ENCODE measurements at regions not wholly inside any gene's neighbourhood (a gene's known extent, or its start where the extent isn't known, plus 50 kb on each side); places are given as distances from the start of the nearest gene placed in this dataset.

- no peak overlapping the region for H3K27ac ChIP-seq (ENCODE audit: low read depth, low read length, poor library complexity, severe bottlenecking)
- POLR2A ChIA-PET (ENCODE audit: low non-redundant PET): no interaction called here
- intact Hi-C loops (cut with micrococcal nuclease; ENCODE audit: unreplicated experiment): no loop called here
- peaks cover 88% of the 10 kb centered on the region for H3K27me3 ChIP-seq (replicated peaks; ENCODE audit: insufficient read depth, low read depth, low read length, poor library complexity)
- no peak overlapping the region for H3K4me3 ChIP-seq (ENCODE audit: low read depth, low read length, poor library complexity, severe bottlenecking)
- CTCF ChIA-PET: no interaction called here
- TF ChIP-seq CTCF (conservative IDR thresholded peaks at IDR 0.05; ENCODE audit: low read depth, low read length) (no peak), EZH2 (IDR thresholded peaks at IDR 0.05; ENCODE audit: borderline replicate concordance, low read depth, low read length, poor library complexity, severe bottlenecking) (no peak)
- no peak for DNase-seq (ENCODE audit: low spot score)
- H3K36me3 ChIP-seq (ENCODE audit: insufficient read depth, low read length, poor library complexity, severe bottlenecking): no peaks in the 10 kb centered on the region
- no peaks in the 10 kb centered on the region for H3K4me1 ChIP-seq (ENCODE audit: insufficient read depth, low read length, poor library complexity, severe bottlenecking)
- no TSS peak for BruUV-seq (replicated peaks)
- H3K9me3 ChIP-seq (ENCODE audit: low read depth, low read length, poor library complexity, severe bottlenecking): no peaks in the 10 kb centered on the region
These were observed 110.8 kb downstream of the CPZ start for GRCh38 chr4:8703401-8703696.

- DNase-seq (ENCODE audit: low spot score): no peak
- no peaks in the 10 kb centered on the region for H3K9me3 ChIP-seq (ENCODE audit: low read depth, low read length, poor library complexity, severe bottlenecking)
- TF ChIP-seq CTCF (conservative IDR thresholded peaks at IDR 0.05; ENCODE audit: low read depth, low read length) (no peak), EZH2 (IDR thresholded peaks at IDR 0.05; ENCODE audit: borderline replicate concordance, low read depth, low read length, poor library complexity, severe bottlenecking) (no peak)
- intact Hi-C loops (cut with micrococcal nuclease; ENCODE audit: unreplicated experiment): no loop called here
- no peaks in the 10 kb centered on the region for H3K4me1 ChIP-seq (ENCODE audit: insufficient read depth, low read length, poor library complexity, severe bottlenecking)
- CTCF ChIA-PET: no interaction called here
- POLR2A ChIA-PET (ENCODE audit: low non-redundant PET): no interaction called here
- no peak overlapping the region for H3K27ac ChIP-seq (ENCODE audit: low read depth, low read length, poor library complexity, severe bottlenecking)
- H3K4me3 ChIP-seq (ENCODE audit: low read depth, low read length, poor library complexity, severe bottlenecking): no peak overlapping the region
- no TSS peak for BruUV-seq (replicated peaks)
- peaks cover 91% of the 10 kb centered on the region for H3K27me3 ChIP-seq (replicated peaks; ENCODE audit: insufficient read depth, low read depth, low read length, poor library complexity)
- no peaks in the 10 kb centered on the region for H3K36me3 ChIP-seq (ENCODE audit: insufficient read depth, low read length, poor library complexity, severe bottlenecking)
These were observed 110.2 kb downstream of the CPZ start for GRCh38 chr4:8702516-8703400.

GRCh38 chr4:8702020-8702495, 109.5 kb downstream of the CPZ start:
- Histone ChIP-seq H3K36me3 (ENCODE audit: insufficient read depth, low read length, poor library complexity, severe bottlenecking) (no peaks in the 10 kb centered on the region), H3K27ac (ENCODE audit: low read depth, low read length, poor library complexity, severe bottlenecking) (no peak overlapping the region), H3K9me3 (ENCODE audit: low read depth, low read length, poor library complexity, severe bottlenecking) (no peaks in the 10 kb centered on the region), H3K27me3 (replicated peaks; ENCODE audit: insufficient read depth, low read depth, low read length, poor library complexity) (peaks cover 91% of the 10 kb centered on the region), H3K4me3 (ENCODE audit: low read depth, low read length, poor library complexity, severe bottlenecking) (no peak overlapping the region), H3K4me1 (ENCODE audit: insufficient read depth, low read length, poor library complexity, severe bottlenecking) (no peaks in the 10 kb centered on the region)
- no peak for TF ChIP-seq EZH2 (IDR thresholded peaks at IDR 0.05; ENCODE audit: borderline replicate concordance, low read depth, low read length, poor library complexity, severe bottlenecking)
- no peak for TF ChIP-seq CTCF (conservative IDR thresholded peaks at IDR 0.05; ENCODE audit: low read depth, low read length)
- ChIA-PET POLR2A (ENCODE audit: low non-redundant PET) (no interaction called here), CTCF (no interaction called here)
- BruUV-seq (replicated peaks): no TSS peak
- no peak for DNase-seq (ENCODE audit: low spot score)
- intact Hi-C loops (cut with micrococcal nuclease; ENCODE audit: unreplicated experiment): no loop called here

Measured in A673 (cell line).